ENCODE measurements at regions not wholly inside any gene's neighbourhood (a gene's known extent, or its start where the extent isn't known, plus 50 kb on each side); places are given as distances from the start of the nearest gene placed in this dataset.

- Mint-ChIP-seq H3K27me3 (ENCODE audit: insufficient read depth, low read depth) (peaks cover under 1% of the 10 kb centered on the region), H3K27ac (no peak overlapping the region), H3K36me3 (no peaks in the 10 kb centered on the region), H3K4me1 (no peaks in the 10 kb centered on the region), H3K9me3 (peaks cover 5% of the 10 kb centered on the region), H3K4me3 (no peak overlapping the region)
- TF ChIP-seq EZH2 (IDR thresholded peaks at IDR 0.05) (no peak), CTCF (IDR thresholded peaks at IDR 0.05) (no peak), EZH2phosphoT487 (IDR thresholded peaks at IDR 0.05) (no peak)
- Histone ChIP-seq H3K36me3 (peaks cover 6% of the 10 kb centered on the region), H3K9ac (no peak overlapping the region), H3K4me3 (no peak overlapping the region), H3K79me2 (ENCODE audit: low read depth) (no peaks in the 10 kb centered on the region), H3K27me3 (no peaks in the 10 kb centered on the region), H3F3A (ENCODE audit: low read depth) (no peaks in the 10 kb centered on the region), H3K9me3 (ENCODE audit: low read depth) (peaks cover 59% of the 10 kb centered on the region), H3K4me2 (no peak overlapping the region), H2AFZ (replicated peaks) (no peak overlapping the region), H3K27ac (no peak overlapping the region), H4K20me1 (ENCODE audit: low read depth) (no peaks in the 10 kb centered on the region), H3K4me1 (no peaks in the 10 kb centered on the region)
- no peak for DNase-seq (ENCODE audit: low spot score)
These were observed 130.8 kb downstream of the KCNJ18 start for GRCh38 chr17:21823090-21823489.

GRCh38 chr17:21823643-21824042 lies 131.3 kb downstream of the KCNJ18 start:
- no peaks in the 10 kb centered on the region for H3K27me3 Mint-ChIP-seq (ENCODE audit: insufficient read depth, low read depth)
- no peak overlapping the region for H3K4me3 Mint-ChIP-seq
- Histone ChIP-seq H3K27ac (no peak overlapping the region), H3K36me3 (peaks cover 4% of the 10 kb centered on the region), H3K9me3 (ENCODE audit: low read depth) (peaks cover 58% of the 10 kb centered on the region), H3K4me1 (no peaks in the 10 kb centered on the region), H3K4me3 (no peak overlapping the region), H4K20me1 (ENCODE audit: low read depth) (no peaks in the 10 kb centered on the region), H3K79me2 (ENCODE audit: low read depth) (no peaks in the 10 kb centered on the region), H3K4me2 (no peak overlapping the region), H3K27me3 (no peaks in the 10 kb centered on the region), H2AFZ (replicated peaks) (no peak overlapping the region), H3K9ac (no peak overlapping the region), H3F3A (ENCODE audit: low read depth) (no peaks in the 10 kb centered on the region)
- no peak overlapping the region for H3K27ac Mint-ChIP-seq
- no peaks in the 10 kb centered on the region for H3K4me1 Mint-ChIP-seq
- no peak for TF ChIP-seq CTCF (IDR thresholded peaks at IDR 0.05)
- no peak for TF ChIP-seq EZH2 (IDR thresholded peaks at IDR 0.05)
- no peak for TF ChIP-seq EZH2phosphoT487 (IDR thresholded peaks at IDR 0.05)
- no peak for DNase-seq (ENCODE audit: low spot score)
- no peaks in the 10 kb centered on the region for H3K36me3 Mint-ChIP-seq
- peaks cover 3% of the 10 kb centered on the region for H3K9me3 Mint-ChIP-seq

GRCh38 chr17:21841839-21842238 lies 149.5 kb downstream of the KCNJ18 start:
- Mint-ChIP-seq H3K27ac (no peak overlapping the region), H3K27me3 (ENCODE audit: insufficient read depth, low read depth) (no peaks in the 10 kb centered on the region), H3K9me3 (peaks cover 38% of the 10 kb centered on the region), H3K4me1 (no peaks in the 10 kb centered on the region), H3K4me3 (no peak overlapping the region), H3K36me3 (no peaks in the 10 kb centered on the region)
- no peaks in the 10 kb centered on the region for H3F3A ChIP-seq (ENCODE audit: low read depth)
- H3K4me2 ChIP-seq: no peak overlapping the region
- H3K36me3 ChIP-seq: no peaks in the 10 kb centered on the region
- no peaks in the 10 kb centered on the region for H3K4me1 ChIP-seq
- no peaks in the 10 kb centered on the region for H3K27me3 ChIP-seq
- H3K4me3 ChIP-seq: no peak overlapping the region
- TF ChIP-seq CTCF (IDR thresholded peaks at IDR 0.05): no peak
- TF ChIP-seq EZH2phosphoT487 (IDR thresholded peaks at IDR 0.05): no peak
- TF ChIP-seq EZH2 (IDR thresholded peaks at IDR 0.05): no peak
- H3K27ac ChIP-seq: no peak overlapping the region
- no peak overlapping the region for H3K9ac ChIP-seq
- H4K20me1 ChIP-seq (ENCODE audit: low read depth): no peaks in the 10 kb centered on the region
- no peak overlapping the region for H2AFZ ChIP-seq (replicated peaks)
- DNase-seq (ENCODE audit: low spot score): no peak
- no peaks in the 10 kb centered on the region for H3K79me2 ChIP-seq (ENCODE audit: low read depth)
- H3K9me3 ChIP-seq (ENCODE audit: low read depth): peaks cover 10% of the 10 kb centered on the region
